CD4-positive, alpha-beta T cell (primary cell): ENCODE measurements at regions not wholly inside any gene's neighbourhood (a gene's known extent, or its start where the extent isn't known, plus 50 kb on each side); places are given as distances from the start of the nearest gene placed in this dataset.

Experiments used
- ATAC-seq: fragments of 200-7000 bp; cut with Tn5 transposase; one replicate; pipeline ENCODE4 v1.10.0; 2022; ENCODE audit warnings: mild to moderate bottlenecking; ENCODE audit not compliant: poor library complexity
- CTCF ChIA-PET: fragments of 350-600 bp; sonication (Branson Sonifier 250); formaldehyde crosslinking; loops from one replicate; lab custom pipeline; 2021; ENCODE audit warnings: antibody characterized with exemption, inconsistent platforms; lab: Charles Lee
- POLR2A ChIA-PET: fragments of 350-600 bp; sonication (Branson Sonifier 250); formaldehyde crosslinking; loops from one replicate; lab custom pipeline; 2021; ENCODE audit warnings: antibody characterized with exemption, inconsistent platforms; lab: Charles Lee
- DNase-seq, 14 experiments: peaks; one replicate each; pipeline ENCODE4 v3.0.0-alpha.2; 2013 to 2020; ENCODE audit warnings: mixed read lengths in 2 of 14
- H3K27ac ChIP-seq, 2 donors: one replicate each; pipeline versions ENCODE4 v1.5.1 to v1.7.0; 2013; ENCODE audit warnings: low read length in 2 of 2, low read depth in 1 of 2, mild to moderate bottlenecking in 1 of 2
- H3K27me3 ChIP-seq, 2 experiments: 1 replicate in 1 of 2; 2 replicates in 1 of 2; pipeline versions ENCODE4 v1.6.1 to v1.7.0; 2013; ENCODE audit warnings: low read length in 2 of 2, control low read depth in 1 of 2, mild to moderate bottlenecking in 1 of 2, moderate library complexity in 1 of 2; ENCODE audit not compliant: insufficient read depth in 2 of 2, control insufficient read depth in 1 of 2
- H3K36me3 ChIP-seq: one replicate; pipeline ENCODE4 v1.6.1; 2013; ENCODE audit warnings: low read length, control low read depth; ENCODE audit not compliant: insufficient read depth
- H3K4me1 ChIP-seq: one replicate; pipeline ENCODE4 v1.6.1; 2013; ENCODE audit warnings: low read length, control low read depth; ENCODE audit not compliant: insufficient read depth
- H3K4me3 ChIP-seq: one replicate; pipeline ENCODE4 v1.5.1; 2013; ENCODE audit warnings: mild to moderate bottlenecking, low read length, moderate library complexity
- H3K9me3 ChIP-seq, 2 experiments: 1 replicate in 1 of 2; 2 replicates in 1 of 2; pipeline versions ENCODE4 v1.6.1 to v1.7.0; 2013; ENCODE audit warnings: low read length in 2 of 2, mild to moderate bottlenecking in 2 of 2, control low read depth in 1 of 2, moderate library complexity in 1 of 2; ENCODE audit not compliant: control insufficient read depth in 1 of 2, insufficient read depth in 1 of 2
- H3K27ac Mint-ChIP-seq: one replicate; pipeline ENCODE4 v1.8.0; 2020; ENCODE audit warnings: mixed read lengths
- H3K27me3 Mint-ChIP-seq: one replicate; pipeline ENCODE4 v1.8.0; 2021; ENCODE audit warnings: mixed read lengths
- H3K36me3 Mint-ChIP-seq: one replicate; pipeline ENCODE4 v1.8.0; 2021; ENCODE audit warnings: low read depth, mixed read lengths
- H3K4me1 Mint-ChIP-seq: one replicate; pipeline ENCODE4 v1.8.0; 2021; ENCODE audit warnings: low read depth, mixed read lengths
- H3K4me3 Mint-ChIP-seq: one replicate; pipeline ENCODE4 v1.8.0; 2020; ENCODE audit warnings: mild to moderate bottlenecking, mixed read lengths
- H3K9me3 Mint-ChIP-seq: one replicate; pipeline ENCODE4 v1.8.0; 2020; ENCODE audit warnings: mixed read lengths
- intact Hi-C, 2 experiments: fragments of 100-400 bp; cut with DNase I in 1 of 2; cut with micrococcal nuclease in 1 of 2; formaldehyde crosslinking; loops; one replicate each; pipeline versions ENCODE4 v1.15.1 to v1.9.0; 2023 to 2025; cut with DNase I, micrococcal nuclease
- TF ChIP-seq, protein P1 (sequence below): fragments of 200-600 bp; IDR thresholded peaks from one replicate; pipeline ENCODE4 v1.8.0; 2022; ENCODE audit warnings: antibody characterized with exemption, mild to moderate bottlenecking

DNA sequence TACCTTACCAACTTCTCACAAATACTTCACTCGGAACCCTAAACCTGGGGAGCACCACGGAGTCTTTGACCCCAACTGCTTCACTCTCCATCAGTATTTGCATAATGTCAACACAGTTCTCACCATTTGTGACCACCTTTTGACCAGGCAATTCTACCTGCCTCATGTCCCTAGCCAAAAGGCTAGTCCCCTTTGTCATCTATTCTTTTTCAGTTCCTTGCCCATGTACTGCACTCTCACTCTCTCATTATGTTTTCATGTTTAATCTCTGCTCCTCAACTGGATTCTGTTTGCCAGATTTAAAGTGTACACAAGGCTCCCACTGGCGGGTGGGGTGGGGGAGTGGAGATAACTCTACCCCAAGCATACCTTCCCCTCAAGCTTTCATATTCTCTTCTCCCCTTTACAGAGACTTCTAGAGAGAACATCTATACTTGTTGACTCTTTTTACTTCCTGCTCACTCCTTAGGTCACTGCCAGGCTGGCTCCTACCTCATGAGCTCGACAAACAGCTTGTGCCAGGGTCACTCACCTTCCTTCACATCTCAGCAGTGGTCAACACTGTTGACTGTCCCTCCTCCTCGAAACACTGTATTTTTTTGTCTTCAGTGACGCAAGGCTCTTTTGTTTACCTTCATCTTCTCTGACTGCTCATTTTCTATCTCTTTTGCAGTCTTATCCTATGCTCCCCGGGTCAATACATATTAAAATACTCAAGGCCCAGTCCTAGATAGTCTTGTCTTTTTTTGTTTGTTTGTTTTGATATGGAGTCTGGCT lies 88.7 kb upstream of the MAP4K3 start:
- POLR2A ChIA-PET, result no interaction called here
- no peaks in the 10 kb centered on the region for H3K27me3 ChIP-seq
- CTCF ChIA-PET, result no interaction called here
- no peak overlapping the region for H3K27ac Mint-ChIP-seq
- H3K36me3 Mint-ChIP-seq, result peaks cover 5% of the 10 kb centered on the region
- H3K4me3 ChIP-seq, result no peak overlapping the region
- no peaks in the 10 kb centered on the region for H3K36me3 ChIP-seq
- no peaks in the 10 kb centered on the region for H3K4me1 Mint-ChIP-seq
- H3K4me3 Mint-ChIP-seq, result no peak overlapping the region
- intact Hi-C loops, result no loop called here
- no peak for DNase-seq
- no peak for ATAC-seq
- no peak overlapping the region for H3K27ac ChIP-seq
- no peaks in the 10 kb centered on the region for H3K4me1 ChIP-seq
- TF ChIP-seq, protein P1, sequence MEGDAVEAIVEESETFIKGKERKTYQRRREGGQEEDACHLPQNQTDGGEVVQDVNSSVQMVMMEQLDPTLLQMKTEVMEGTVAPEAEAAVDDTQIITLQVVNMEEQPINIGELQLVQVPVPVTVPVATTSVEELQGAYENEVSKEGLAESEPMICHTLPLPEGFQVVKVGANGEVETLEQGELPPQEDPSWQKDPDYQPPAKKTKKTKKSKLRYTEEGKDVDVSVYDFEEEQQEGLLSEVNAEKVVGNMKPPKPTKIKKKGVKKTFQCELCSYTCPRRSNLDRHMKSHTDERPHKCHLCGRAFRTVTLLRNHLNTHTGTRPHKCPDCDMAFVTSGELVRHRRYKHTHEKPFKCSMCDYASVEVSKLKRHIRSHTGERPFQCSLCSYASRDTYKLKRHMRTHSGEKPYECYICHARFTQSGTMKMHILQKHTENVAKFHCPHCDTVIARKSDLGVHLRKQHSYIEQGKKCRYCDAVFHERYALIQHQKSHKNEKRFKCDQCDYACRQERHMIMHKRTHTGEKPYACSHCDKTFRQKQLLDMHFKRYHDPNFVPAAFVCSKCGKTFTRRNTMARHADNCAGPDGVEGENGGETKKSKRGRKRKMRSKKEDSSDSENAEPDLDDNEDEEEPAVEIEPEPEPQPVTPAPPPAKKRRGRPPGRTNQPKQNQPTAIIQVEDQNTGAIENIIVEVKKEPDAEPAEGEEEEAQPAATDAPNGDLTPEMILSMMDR, result no peak
- H3K9me3 Mint-ChIP-seq, result peaks cover 2% of the 10 kb centered on the region
- H3K27me3 Mint-ChIP-seq, result no peaks in the 10 kb centered on the region
- H3K9me3 ChIP-seq, result no peaks in the 10 kb centered on the region

DNA sequence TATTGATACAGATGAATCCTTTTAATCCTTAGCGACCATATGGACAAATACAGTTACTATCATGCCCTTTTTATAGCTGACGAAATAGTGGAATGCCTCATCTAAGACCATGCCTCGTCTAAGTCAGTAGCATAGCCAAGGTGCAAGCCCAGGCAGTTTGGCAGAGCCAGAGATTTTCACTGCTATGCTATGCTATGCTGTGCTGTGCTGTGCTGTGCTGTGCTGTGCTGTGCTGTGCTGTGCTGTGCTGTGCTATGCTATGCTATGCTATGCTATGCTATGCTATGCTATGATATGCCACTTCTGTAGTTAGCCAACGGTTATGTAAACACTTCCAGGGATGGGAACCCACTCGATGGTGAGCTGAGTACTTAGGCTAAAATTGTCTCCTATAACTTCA lies 91.6 kb upstream of the MAP4K3 start:
- intact Hi-C loops, result no loop called here
- TF ChIP-seq, protein P1, result no peak
- H3K27ac ChIP-seq, result no peak overlapping the region
- H3K4me3 ChIP-seq, result no peak overlapping the region
- Mint-ChIP-seq H3K4me1 (no peaks in the 10 kb centered on the region), H3K36me3 (no peaks in the 10 kb centered on the region), H3K27ac (no peak overlapping the region), H3K9me3 (no peaks in the 10 kb centered on the region), H3K4me3 (no peak overlapping the region), H3K27me3 (no peaks in the 10 kb centered on the region)
- no peaks in the 10 kb centered on the region for H3K4me1 ChIP-seq
- DNase-seq, result no peak
- CTCF ChIA-PET, result no interaction called here
- H3K9me3 ChIP-seq, result no peaks in the 10 kb centered on the region
- POLR2A ChIA-PET, result no interaction called here
- H3K36me3 ChIP-seq, result no peaks in the 10 kb centered on the region
- H3K27me3 ChIP-seq, result no peaks in the 10 kb centered on the region
- no peak for ATAC-seq

DNA sequence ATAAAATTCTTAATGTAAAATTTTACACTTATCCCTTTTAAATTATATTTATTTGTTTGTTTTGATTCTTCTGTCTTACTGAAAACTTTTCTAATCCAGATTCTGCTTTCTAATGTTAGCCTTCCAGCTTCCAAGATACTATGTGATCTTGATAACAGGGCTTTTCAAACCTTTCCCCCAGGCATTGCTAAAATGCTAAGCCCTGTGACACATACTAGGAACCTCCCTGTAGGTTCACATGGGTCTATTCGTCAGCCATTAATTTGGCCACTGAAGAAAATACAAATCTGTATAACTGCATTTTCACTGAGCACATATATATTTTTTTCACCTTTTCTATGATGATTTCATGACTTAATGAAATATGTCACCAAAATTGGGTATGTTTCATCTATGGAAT lies 92.8 kb upstream of the MAP4K3 start:
- Histone ChIP-seq H3K4me3 (no peak overlapping the region), H3K27me3 (no peaks in the 10 kb centered on the region), H3K9me3 (no peaks in the 10 kb centered on the region), H3K36me3 (no peaks in the 10 kb centered on the region), H3K27ac (no peak overlapping the region), H3K4me1 (no peaks in the 10 kb centered on the region)
- Mint-ChIP-seq H3K27me3 (no peaks in the 10 kb centered on the region), H3K4me3 (no peak overlapping the region), H3K9me3 (no peaks in the 10 kb centered on the region), H3K36me3 (no peaks in the 10 kb centered on the region), H3K4me1 (no peaks in the 10 kb centered on the region), H3K27ac (no peak overlapping the region)
- TF ChIP-seq, protein P1, result no peak
- intact Hi-C loops, result no loop called here
- CTCF ChIA-PET, result no interaction called here
- no peak for ATAC-seq
- POLR2A ChIA-PET, result no interaction called here
- DNase-seq, result no peak
